Posterior vena cava (tissue), 2 donors: ENCODE measurements at regions not wholly inside any gene's neighbourhood (a gene's known extent, or its start where the extent isn't known, plus 50 kb on each side); places are given as distances from the start of the nearest gene placed in this dataset.
"Not testable (repeated sequence)": the region's sequence is repeated elsewhere in the genome, so short reads cannot be mapped to it uniquely, and the experiment has no call there.

Experiments
- DNase-seq: peaks from one replicate; pipeline ENCODE4 v3.0.0-alpha.2; 2020; ENCODE audit warnings: low spot score
- intact Hi-C, 2 donors: fragments of 100-400 bp; cut with DNase I; formaldehyde crosslinking; loops; one replicate each; pipeline versions ENCODE4 v1.14.1 to v1.14.2; 2022 to 2023
- donor health status: DM: yes; HTN: yes; CAD: no.
- donor health status: DM: yes; HTN: yes; CAD: no.

DNA sequence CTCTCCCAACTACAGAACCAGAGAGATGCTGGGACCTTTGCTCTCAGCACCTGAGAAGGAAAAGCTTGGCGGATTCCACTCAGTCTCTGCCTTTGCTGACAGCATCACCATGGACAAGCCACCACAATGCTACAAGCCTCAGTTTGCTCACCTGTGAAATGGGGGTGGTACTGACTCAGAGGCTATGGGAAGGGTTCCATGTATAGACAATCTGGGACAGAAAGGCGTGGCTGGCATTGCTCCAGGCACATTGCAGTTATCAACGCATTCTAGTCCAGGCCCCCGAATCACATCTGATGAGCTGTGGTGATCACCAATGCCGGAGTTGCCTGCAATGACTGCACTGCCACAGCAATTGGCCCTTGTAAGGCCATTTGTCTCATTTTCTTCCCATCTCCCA is 72.6 kb downstream of the ISX start:
- no peak for DNase-seq
- intact Hi-C loops, result no loop called here

DNA sequence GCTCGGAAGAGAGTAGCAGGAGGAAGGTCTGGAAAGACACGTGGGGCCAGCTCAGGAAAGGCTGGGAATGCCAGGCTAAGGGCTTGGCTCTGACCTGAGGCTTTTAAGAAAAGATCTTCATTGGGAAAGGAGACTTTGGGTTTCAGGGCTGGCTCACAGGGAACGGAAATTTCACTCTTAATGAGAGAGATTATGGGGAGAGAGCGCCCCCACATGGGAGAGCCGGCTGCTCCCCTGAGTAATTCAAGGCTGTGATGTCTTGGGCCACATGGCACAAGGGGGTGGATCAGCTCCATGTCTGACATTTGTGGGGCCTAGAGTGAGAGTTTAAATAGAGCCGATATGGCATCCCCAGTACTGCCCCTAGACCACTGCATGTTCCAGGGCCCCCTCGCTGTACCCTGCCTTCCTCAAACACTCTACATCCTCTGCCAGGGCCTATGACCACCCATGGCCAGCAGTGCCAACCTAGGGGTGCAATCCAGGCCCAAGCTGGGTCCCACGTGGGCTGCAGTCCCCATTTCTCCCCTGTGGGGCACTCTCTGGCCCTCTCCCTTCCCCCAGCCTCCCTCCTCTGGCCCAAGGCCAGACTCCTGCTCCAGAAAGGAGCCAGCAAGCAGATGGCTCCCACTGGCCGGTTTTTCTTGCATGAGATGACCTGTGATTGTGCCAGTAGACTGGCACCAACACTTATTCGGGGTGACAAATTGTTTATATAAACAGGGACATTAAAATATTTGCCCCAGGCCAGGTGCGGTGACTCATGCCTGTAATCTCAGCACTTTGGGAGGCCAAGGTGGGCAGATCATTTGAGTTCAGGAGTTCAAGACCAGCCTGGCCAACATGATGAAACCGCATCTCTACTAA is 75.2 kb downstream of the ISX start:
- intact Hi-C loops, result no loop called here
- DNase-seq, result no peak

DNA sequence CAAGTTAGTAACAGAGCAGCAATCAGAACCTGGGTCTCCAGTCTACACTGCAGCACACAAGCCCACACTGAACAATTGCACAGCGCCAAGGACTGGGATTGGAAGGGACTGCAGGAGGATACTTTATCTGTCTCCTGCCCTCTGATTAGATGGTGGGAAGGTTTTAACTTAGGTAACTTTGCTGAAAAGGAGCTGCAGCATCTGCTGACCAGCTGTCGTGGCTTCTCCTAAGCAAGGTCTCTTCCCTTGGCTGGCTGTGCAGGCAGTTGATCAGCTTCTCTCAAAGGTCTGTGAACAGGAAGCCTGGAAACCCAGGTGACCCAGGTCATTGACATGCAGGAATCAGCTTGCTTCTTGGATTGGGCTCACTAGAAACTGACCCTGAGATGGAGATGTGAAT is 82.4 kb downstream of the ISX start:
- intact Hi-C loops, result no loop called here
- DNase-seq, result no peak

DNA sequence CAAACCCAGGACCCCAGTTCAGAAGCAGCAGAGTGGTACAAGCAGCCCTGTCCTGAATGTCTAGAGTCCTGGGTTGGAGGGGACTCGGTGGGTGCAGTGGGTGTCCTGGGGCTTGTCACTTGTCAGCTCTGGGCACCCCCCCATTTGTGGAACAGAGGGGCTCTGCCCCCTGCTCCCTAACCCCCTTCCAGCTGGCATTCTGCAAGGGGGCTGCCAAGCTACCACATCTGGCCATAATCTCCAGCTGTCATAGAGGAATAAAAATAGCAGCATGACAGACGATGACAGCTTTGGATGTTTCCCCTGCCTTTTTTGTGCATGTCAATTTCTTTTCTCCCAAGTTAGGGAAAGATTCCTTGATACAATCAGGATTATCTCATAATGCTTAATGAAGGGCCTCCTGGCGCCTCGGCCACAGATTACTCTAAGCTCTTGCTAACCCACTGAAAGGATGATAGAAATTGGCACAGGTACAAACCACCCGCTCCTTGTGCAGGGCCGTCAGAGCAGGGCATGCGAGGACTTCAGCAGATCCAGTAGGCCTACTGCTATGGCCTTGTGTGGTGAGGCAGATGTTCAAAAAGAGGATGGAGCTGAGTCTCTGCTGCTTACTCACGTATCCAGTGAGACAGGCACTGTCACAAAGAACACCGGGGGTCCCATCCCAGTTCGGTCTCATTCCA is 83.0 kb downstream of the ISX start:
- no peak for DNase-seq
- intact Hi-C loops, result no loop called here

DNA sequence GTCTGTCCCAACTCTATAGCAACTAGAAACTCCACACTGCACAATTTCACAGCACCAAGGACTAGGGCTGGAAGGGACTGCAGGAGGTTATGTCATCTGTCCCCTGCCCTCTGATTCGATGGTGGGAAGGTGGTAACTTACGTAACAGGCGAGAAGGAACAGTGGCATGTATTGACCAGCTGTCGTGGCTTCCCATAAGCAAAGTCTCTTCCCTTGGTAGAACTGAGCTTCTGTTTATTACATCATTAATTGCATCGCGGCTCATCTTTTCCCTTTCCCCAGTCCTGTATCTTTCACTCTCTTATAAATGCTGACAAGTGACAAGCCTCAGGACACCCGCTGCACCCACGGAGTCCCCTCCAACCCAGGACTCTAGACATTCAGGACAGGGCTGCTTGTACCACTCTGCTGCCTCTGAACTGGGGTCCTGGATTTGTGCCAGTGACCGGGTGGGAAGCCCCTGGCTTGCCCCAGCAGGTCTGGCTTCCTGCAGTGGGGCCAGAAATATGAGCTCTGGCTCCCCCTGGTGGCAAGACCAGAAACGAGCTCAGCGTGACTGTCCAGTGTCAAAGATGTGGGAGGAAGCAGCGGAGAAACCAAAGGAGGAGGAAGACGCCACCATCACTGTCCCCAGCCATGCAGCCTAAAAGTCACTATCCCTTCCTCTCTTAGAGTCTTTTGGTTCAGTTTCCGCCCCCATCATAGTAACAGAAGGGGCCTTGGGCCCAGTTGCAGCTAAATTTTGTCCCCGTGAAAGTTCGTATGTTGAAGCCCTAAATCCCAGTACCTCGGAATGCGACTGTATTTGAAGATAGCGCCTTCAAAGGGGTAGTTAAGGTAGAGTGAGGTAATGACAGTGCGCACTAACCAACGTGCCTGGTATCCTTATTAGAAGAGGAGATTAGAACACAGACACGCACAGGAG is 84.5 kb downstream of the ISX start:
- no peak for DNase-seq
- intact Hi-C loops, result no loop called here

DNA sequence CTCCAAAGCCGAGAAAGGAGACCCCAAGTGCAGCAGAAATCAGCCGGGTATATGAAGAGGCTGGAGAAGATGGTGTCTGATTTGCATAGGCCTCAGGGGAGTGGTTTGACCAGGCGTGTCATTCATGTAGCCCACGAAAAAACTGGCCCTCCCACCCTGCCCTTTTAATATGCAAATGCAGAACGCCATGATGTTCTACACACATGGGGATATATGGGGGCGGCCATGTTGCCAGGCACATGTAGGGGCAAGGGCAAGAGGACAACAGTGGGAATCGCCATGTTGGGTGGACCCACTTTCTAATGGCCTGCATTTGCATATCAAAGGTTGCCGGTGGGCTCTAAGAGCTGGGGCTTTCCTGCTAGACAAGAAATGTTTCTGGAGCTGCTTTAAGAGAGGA is 86.4 kb downstream of the ISX start:
- DNase-seq, result no peak
- intact Hi-C loops, result no loop called here

DNA sequence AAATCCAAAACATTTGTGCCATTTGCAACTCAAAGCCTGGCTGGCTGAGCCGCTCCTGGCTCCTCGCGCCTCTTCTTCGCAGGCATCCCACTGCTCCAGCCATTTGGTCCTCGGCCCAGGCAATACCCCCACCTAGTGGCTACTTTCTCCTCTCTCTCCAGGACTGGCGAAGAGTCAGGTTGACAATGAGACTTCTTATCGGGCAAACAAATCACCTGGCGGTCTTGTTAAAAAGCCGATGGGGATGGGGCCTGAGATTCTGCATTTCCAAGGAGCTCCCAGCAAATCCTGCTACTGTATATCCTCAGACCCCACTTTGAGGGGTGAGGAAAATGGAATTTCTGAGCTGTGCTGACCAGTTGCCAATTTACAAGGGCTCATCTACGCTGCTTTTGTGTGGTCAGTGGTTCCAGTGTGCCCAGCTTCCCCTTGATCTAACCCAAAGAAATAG is 89.0 kb downstream of the ISX start:
- intact Hi-C loops, result no loop called here
- peak; percentile 72 for DNase-seq

DNA sequence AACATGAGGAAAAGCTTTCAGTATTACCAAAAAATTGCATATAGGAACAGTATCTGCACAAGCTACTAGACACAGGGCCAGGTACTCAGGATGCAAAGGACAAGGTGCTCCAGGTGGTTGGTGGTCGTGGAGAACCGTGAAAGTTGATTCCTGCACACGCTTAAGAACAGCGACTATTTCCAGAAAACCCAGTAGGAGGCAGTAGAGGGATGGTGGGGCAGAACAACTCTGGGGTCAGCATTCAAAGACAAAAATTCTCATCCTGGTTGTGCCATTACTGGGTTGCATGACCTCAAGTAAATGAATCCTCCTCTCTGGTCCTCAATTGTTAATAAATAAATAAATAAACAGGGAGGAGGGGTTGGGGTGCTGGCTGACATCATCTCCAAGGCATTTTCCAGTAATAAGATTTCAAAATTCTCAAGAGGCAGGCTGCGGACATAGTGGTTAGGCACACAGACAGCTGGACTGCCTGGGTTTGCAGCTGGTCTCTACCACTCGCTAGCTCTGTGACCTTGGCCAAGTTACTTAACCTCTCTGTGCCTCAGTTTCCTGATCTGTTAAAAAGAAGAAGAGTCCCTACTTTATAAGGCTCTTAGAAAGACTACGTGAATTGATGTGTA is 89.6 kb downstream of the ISX start:
- intact Hi-C loops, result no loop called here
- DNase-seq, result peak; percentile 13

DNA sequence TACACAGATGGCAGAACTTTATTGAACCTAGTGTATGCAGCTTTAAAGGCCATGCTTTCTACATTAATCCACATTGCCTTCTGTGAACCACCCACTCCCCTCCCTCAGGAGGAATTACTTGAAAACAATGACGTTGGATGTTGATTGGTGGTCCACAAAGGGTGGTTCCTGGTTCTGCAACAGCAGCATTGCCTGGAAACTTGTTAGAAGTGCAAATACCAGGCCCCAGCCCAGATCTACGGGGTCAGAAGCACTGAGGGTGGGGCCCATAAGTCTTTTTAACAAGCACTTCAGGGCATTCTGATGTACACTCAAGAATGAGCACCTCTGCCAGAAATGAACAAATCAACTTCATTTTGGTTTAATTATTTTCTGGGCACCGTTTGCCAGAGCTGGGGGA is 91.0 kb downstream of the ISX start:
- intact Hi-C loops, result no loop called here
- no peak for DNase-seq

DNA sequence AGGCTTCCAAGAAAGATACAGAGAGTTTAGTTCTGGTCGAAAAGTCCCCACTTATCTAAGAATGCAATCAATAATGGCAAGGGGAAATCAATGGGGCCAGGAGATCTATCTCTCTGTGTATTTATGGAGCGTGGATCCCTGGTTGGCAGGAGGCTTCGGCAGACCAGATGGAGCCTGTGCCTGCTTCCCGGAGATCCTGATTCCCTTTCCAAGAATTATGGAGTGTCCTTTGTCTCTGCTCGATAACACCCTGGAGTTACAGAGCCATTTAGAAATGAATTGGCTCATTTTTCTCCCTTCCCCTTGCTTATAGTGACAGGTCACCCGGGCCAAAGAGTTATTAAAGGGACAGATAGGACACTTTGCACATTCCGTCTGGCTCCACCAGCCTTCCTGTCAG is 92.4 kb downstream of the ISX start:
- DNase-seq, result no peak
- intact Hi-C loops, result no loop called here

DNA sequence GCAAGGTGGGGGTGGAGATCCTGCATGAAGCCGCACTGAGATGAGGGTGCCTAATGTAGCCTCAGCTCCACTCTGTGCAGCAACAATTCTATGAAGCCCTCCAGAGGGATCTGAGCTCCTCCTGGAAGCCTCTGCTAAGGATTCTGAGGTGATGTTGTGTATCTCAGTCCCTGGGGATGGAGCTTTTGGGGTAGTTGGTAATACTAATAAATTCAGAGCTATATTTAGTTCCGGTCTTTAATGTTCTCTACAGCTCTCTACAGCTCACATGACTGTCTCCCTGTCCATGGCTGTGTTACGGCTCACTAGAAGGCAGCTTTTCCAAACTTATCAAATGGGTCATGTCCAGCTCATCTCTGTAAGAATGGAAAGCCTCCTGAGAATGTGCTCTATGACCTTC is 93.4 kb downstream of the ISX start:
- intact Hi-C loops, result no loop called here
- DNase-seq, result no peak

DNA sequence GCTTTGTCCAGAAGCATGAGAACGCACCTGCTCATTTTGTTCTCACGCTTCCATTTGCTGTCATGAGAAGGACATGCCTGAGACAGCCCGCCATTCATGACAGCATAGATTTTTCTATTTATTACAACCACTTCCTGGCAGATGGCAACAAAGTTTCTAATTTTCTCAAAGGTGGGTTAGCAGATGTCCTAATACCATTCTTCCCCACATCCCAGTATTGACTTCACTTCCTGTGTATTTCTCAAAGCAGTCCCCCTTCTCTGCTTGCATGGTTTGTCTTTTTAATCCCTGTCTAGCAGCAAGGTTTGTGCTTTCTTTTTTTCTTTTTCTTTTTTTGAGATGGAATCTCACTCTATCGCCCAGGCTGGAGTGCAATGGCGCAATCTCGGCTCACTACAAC is 94.3 kb downstream of the ISX start:
- DNase-seq, result no peak
- intact Hi-C loops, result no loop called here

DNA sequence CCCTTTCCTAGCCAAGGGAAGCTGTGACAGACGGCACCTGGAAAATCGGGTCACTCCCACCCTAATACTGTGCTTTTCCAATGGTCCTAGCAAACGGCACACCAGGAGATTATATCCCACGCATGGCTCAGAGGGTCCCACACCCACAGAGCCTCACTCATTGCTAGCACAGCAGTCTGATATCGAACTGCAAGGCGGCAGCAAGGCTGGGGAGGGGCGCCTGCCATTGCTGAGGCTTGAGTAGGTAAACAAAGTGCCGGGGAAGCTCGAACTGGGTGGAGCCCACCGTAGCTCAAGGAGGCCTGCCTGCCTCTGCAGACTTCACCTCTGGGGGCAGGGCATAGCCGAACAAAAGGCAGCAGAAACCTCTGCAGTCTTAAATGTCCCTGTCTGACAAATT is 91.4 kb upstream of the HMGXB4 start:
- DNase-seq, intact Hi-C loops: not testable (repeated sequence)

DNA sequence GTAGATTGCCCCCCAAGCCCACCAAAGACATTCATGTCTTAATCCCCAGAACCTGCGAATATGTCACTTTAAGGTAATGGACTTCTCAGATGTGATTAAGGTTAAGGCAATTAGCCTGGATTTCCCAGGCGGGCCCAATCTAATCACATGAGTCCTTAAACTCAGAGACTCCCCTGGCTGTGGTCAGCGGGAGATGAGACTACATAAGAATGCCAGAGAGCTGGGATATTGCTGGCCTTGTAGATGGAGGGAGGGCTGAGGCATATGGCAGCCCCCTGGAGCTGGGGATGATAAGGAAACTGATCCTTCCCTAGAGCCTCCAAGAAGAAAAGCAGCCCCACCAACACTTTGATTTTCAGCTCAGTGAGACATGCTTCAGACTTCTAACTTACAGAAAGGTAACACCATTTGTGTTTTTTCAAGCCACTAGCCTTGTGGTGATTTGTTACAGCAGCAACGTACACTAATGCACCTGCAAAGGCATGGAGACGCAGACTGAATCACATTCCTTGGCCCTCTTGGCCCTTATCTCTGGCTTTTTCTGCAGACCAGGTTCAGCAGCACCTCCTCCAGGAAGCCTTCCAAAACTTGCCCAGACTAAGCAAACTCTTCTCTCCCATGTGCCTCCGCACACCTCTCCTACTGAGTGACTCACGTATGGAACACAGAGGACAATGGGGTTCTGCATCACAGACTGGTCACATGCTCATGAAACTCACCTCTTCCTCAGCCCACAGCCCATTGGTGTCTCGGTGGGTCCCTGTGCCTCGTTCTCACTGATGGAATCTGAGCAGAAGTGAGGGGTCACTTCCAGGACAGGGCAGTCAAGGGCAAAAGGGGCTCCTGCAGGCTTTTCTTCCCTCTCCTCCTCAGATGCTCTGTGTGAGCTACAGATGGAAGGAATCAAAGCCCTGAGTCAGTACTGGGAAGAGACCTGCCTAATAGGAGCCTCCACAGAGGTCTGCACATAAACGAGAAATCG is 86.3 kb upstream of the HMGXB4 start:
- no peak for DNase-seq
- intact Hi-C loops, result no loop called here

DNA sequence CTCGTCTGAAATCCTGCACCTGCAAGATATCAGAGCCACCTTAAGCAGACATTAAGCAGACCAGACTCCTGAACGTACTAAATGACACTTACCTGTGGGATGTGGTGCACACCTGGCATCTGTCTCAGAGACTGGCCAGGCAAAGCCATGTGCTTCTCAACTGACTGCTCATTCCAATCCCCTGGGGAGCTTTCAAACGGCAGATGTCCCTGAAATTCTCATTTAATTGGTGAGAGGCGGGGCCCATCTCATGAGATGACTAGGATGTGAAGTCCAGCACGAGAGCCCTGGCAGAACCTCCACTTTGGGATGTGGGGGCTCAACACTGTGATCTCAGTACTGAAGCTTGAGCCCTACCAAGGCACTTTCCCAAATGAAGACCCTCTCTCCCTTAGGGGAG is 84.9 kb upstream of the HMGXB4 start:
- intact Hi-C loops, result no loop called here
- no peak for DNase-seq

DNA sequence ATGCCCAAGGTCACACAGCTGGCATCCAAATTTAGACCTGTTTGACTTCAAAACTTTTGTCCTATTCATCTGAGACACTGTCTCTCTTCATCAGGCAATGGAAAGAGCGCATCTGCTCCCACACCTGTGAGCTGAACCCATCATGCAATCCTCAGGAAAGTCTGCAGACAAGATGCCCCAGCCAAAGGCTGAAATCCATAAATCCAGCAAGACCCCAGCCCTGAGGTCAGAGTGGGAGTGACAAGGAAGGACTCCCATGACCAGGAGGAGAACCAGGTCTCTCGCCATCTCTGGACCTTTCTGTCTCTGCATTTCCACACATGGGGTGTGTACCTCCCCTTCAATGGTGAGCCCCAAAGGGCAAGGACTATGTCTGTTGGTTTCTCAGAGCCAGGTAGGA is 83.6 kb upstream of the HMGXB4 start:
- no peak for DNase-seq
- intact Hi-C loops, result no loop called here

DNA sequence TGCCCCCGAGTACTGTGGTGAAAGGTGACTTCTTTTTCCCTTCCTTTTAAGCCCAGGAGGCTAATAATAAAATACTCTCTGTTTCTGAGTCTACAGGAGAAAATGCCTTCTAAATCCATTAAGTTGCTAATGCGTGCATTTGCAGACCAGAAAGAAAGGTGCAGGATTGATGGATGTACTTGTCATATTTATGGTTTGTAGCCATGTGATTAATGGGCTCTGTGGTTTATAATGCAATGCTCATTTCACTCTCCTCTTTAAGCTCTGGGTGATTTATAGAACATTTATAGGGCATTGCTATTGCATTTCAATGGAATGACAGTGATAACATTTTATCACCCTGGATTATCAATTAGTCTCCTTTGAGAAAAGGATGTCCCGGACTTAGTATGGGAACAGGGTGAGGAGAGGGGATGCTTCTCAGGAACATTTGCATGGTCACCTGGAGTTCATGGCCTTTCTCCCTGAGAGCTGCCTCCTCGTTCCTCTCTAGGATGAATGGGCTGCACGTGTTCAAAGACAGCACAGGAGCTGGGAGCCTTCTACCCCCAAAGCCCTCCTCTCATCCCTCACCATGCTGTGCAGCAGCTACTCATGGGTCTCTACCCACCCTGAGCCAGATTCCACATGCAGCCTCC is 82.8 kb upstream of the HMGXB4 start:
- intact Hi-C loops, result no loop called here
- DNase-seq, result no peak

DNA sequence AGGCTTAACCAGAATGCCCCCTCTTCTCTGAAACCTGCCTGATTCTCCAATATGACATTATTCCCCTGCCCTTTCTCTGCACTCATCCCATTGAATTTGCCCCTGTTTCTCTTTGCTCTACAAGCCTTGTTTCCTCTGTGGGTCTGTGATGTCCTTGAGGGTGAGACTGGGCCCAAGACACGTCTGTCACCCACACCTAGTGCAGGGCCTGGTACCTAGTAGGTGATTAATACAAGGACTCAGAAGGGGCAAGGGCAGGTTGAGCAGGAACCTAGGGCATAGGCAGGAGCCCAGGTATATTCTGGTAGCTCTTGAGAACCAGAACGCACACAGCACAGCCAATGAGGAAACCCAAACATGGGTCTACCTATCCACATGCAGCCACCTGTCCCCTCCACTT is 81.9 kb upstream of the HMGXB4 start:
- DNase-seq, result no peak
- intact Hi-C loops, result no loop called here
